A673 (cell line): ENCODE measurements at regions not wholly inside any gene's neighbourhood (a gene's known extent, or its start where the extent isn't known, plus 50 kb on each side); places are given as distances from the start of the nearest gene placed in this dataset.

Source experiments
- BruUV-seq: library from RNA; stranded (reverse); fragments of 400-500 nt; replicated peaks from 2 replicates; lab custom pipeline; 2021; lab: Mats Ljungman, UMichigan
- CTCF ChIA-PET: fragments of 300-600 bp; sonication (Branson Sonifier 250); formaldehyde crosslinking; loops from one replicate; lab custom pipeline; 2022; ENCODE audit warnings: antibody characterized with exemption; lab: Charles Lee
- POLR2A ChIA-PET: fragments of 300-600 bp; sonication (Branson Sonifier 250); formaldehyde crosslinking; loops from one replicate; lab custom pipeline; 2022; ENCODE audit warnings: antibody characterized with exemption; ENCODE audit not compliant: low non-redundant PET; lab: Charles Lee
- DNase-seq: peaks from one replicate; pipeline ENCODE4 v3.0.0-alpha.2; 2015; ENCODE audit warnings: low spot score
- H3K27ac ChIP-seq: fragments of 200-600 bp; sonication (generic); 2 replicates; pipeline ENCODE4 v1.5.1; 2016; ENCODE audit warnings: mixed run types, low read depth, mild to moderate bottlenecking, mixed read lengths, antibody characterized with exemption, low read length; ENCODE audit not compliant: poor library complexity, severe bottlenecking
- H3K27me3 ChIP-seq: fragments of 200-600 bp; sonication (generic); replicated peaks from 2 replicates; pipeline ENCODE4 v1.6.1; 2017; ENCODE audit warnings: mixed run types, low read depth, mild to moderate bottlenecking, mixed read lengths, antibody characterized with exemption, low read length; ENCODE audit not compliant: insufficient read depth, poor library complexity
- H3K36me3 ChIP-seq: fragments of 200-600 bp; sonication (generic); 2 replicates; pipeline ENCODE4 v1.6.1; 2016; ENCODE audit warnings: mixed run types, mild to moderate bottlenecking, mixed read lengths, antibody characterized with exemption, low read length; ENCODE audit not compliant: insufficient read depth, poor library complexity, severe bottlenecking
- H3K4me1 ChIP-seq: fragments of 200-600 bp; sonication (generic); 2 replicates; pipeline ENCODE4 v1.6.1; 2017; ENCODE audit warnings: mixed run types, mild to moderate bottlenecking, mixed read lengths, antibody characterized with exemption, low read length; ENCODE audit not compliant: insufficient read depth, poor library complexity, severe bottlenecking
- H3K4me3 ChIP-seq: fragments of 200-600 bp; sonication (generic); 2 replicates; pipeline ENCODE4 v1.5.1; 2016; ENCODE audit warnings: low read depth, mixed run types, mild to moderate bottlenecking, mixed read lengths, low read length; ENCODE audit not compliant: poor library complexity, severe bottlenecking
- H3K9me3 ChIP-seq: fragments of 200-600 bp; sonication (generic); 2 replicates; pipeline ENCODE4 v1.6.1; 2016; ENCODE audit warnings: mixed run types, low read depth, mild to moderate bottlenecking, mixed read lengths, antibody characterized with exemption, low read length; ENCODE audit not compliant: poor library complexity, severe bottlenecking
- EZH2 ChIP-seq: fragments of 200-600 bp; sonication (generic); IDR thresholded peaks from 2 replicates; pipeline ENCODE4 v1.6.1; 2017; ENCODE audit warnings: borderline replicate concordance, low read depth, mild to moderate bottlenecking, mixed read lengths, antibody characterized with exemption, low read length; ENCODE audit not compliant: poor library complexity, severe bottlenecking
- intact Hi-C: fragments of 100-400 bp; cut with micrococcal nuclease; formaldehyde crosslinking; loops from one replicate; pipeline ENCODE4 v1.10.0; 2022; ENCODE audit not compliant: unreplicated experiment
- TF ChIP-seq, protein P1 (sequence below): fragments of 300-800, 200-600 bp; sonication (generic); conservative IDR thresholded peaks from 2 replicates; pipeline ENCODE4 v1.5.1; 2017; ENCODE audit warnings: low read depth, mild to moderate bottlenecking, antibody characterized with exemption, low read length, moderate library complexity, mixed read lengths

DNA sequence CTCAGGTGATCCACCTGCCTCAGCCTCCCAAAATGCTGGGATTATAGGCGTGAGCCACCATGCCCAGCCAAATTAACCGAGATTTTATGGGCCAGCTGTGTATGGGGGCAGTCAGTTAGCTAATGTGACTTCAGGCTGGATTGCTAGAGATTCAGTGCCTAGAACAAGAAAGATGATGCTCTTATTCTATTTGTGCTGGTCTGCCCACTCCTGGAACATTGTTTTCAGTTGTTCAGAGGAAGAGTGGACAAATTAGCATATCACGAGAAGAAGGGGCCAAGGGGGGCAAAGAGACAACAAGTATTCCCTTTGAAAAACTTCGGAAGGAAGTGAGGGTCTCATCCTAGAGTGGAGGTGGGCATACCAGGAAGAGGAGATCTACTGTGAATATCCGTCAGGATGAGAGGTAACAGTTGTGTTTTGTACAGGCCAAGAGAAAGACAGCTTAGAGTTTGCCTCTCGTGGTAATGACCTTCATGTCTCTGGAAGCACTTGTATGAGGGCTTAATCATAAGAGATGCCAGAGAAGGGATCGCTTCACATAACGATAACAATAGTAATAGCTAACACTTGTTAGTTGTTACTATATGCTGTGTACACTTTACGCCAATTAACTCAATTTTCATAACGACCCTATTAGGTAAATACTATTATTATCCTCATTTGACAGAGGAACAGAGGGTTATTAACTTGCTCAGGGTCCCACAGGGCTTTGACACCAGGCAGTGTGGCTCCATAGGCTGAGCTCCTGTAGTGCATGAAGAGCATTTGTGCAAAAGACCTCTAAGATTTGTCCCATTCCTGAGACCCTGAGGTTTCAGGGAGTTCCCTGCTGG, 138.3 kb downstream of the DDX1 start:
- Histone ChIP-seq H3K27me3 (no peaks in the 10 kb centered on the region), H3K36me3 (no peaks in the 10 kb centered on the region), H3K4me1 (no peaks in the 10 kb centered on the region), H3K27ac (no peak overlapping the region), H3K9me3 (no peaks in the 10 kb centered on the region), H3K4me3 (no peak overlapping the region)
- BruUV-seq, result no TSS peak
- no peak for TF ChIP-seq EZH2
- TF ChIP-seq, protein P1, sequence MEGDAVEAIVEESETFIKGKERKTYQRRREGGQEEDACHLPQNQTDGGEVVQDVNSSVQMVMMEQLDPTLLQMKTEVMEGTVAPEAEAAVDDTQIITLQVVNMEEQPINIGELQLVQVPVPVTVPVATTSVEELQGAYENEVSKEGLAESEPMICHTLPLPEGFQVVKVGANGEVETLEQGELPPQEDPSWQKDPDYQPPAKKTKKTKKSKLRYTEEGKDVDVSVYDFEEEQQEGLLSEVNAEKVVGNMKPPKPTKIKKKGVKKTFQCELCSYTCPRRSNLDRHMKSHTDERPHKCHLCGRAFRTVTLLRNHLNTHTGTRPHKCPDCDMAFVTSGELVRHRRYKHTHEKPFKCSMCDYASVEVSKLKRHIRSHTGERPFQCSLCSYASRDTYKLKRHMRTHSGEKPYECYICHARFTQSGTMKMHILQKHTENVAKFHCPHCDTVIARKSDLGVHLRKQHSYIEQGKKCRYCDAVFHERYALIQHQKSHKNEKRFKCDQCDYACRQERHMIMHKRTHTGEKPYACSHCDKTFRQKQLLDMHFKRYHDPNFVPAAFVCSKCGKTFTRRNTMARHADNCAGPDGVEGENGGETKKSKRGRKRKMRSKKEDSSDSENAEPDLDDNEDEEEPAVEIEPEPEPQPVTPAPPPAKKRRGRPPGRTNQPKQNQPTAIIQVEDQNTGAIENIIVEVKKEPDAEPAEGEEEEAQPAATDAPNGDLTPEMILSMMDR, result no peak
- intact Hi-C loops, result no loop called here
- POLR2A ChIA-PET, result no interaction called here
- no peak for DNase-seq
- CTCF ChIA-PET, result no interaction called here

DNA sequence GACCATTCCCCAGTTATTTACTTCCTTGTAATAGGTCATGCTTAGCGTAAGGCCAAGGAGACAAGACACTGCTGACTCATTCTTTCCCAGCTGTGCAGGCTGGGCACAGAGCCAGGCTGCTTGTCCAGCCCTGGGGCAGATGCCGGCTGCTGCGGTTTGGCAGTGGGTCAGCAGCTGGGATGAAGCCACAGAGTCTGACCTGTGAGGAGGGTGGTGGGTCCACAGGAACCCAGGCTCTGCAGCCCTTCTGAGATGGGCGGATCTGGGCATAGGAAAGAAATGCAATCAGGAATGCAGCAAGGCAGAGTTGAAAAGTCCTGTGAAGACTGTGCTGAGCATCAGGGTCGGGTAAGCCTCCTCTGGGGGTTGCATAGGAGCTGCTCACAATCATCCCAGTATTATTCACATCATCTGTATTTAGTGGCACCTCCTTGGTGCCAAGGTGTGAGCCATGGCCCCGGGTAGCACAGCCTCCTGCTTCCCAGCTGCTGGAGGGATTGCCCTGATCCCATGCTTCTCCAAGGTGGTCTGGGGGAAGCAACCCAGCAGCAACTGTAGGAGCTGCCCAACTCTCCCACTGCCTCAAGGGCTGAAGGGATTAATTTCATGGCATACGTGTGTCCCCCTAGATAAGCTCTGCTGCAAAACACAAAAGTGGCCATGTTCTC, 139.0 kb downstream of the DDX1 start:
- BruUV-seq, result no TSS peak
- no peaks in the 10 kb centered on the region for H3K36me3 ChIP-seq
- no peaks in the 10 kb centered on the region for H3K9me3 ChIP-seq
- CTCF ChIA-PET, result no interaction called here
- H3K4me3 ChIP-seq, result no peak overlapping the region
- no peak overlapping the region for H3K27ac ChIP-seq
- H3K4me1 ChIP-seq, result no peaks in the 10 kb centered on the region
- DNase-seq, result peak; percentile 29
- H3K27me3 ChIP-seq, result no peaks in the 10 kb centered on the region
- POLR2A ChIA-PET, result no interaction called here
- TF ChIP-seq EZH2, result no peak
- TF ChIP-seq, protein P1, result no peak
- intact Hi-C loops, result no loop called here

GRCh38 chr2:15731213-15731888, 139.7 kb downstream of the DDX1 start:
- no peak overlapping the region for H3K27ac ChIP-seq
- H3K4me3 ChIP-seq, result no peak overlapping the region
- no peaks in the 10 kb centered on the region for H3K4me1 ChIP-seq
- intact Hi-C loops, result no loop called here
- no peaks in the 10 kb centered on the region for H3K36me3 ChIP-seq
- ChIA-PET CTCF (no interaction called here), POLR2A (no interaction called here)
- TF ChIP-seq EZH2, result no peak
- TF ChIP-seq, protein P1, result no peak
- no peaks in the 10 kb centered on the region for H3K27me3 ChIP-seq
- DNase-seq, result no peak
- no TSS peak for BruUV-seq
- no peaks in the 10 kb centered on the region for H3K9me3 ChIP-seq
